Fibroblast of peridontal ligament (primary cell): ENCODE measurements at regions not wholly inside any gene's neighbourhood (a gene's known extent, or its start where the extent isn't known, plus 50 kb on each side); places are given as distances from the start of the nearest gene placed in this dataset.
"Not testable (repeated sequence)": the region's sequence is repeated elsewhere in the genome, so short reads cannot be mapped to it uniquely, and the experiment has no call there.

ENCODE experiments used
- DNase-seq: peaks from one replicate; pipeline ENCODE4 v3.0.0-alpha.2; 2010; ENCODE audit errors: extremely low read depth

GRCh38 chr22:26967282-26967681 is 309.9 kb downstream of the MIAT start:
- DNase-seq: no peak

- DNase-seq: no peak
Measured at GRCh38 chr22:26968859-26969523, 311.6 kb downstream of the MIAT start.

GRCh38 chr22:26970809-26971394 is 313.5 kb downstream of the MIAT start:
- no peak for DNase-seq

- no peak for DNase-seq
Measured at GRCh38 chr22:26972286-26972685, 314.9 kb downstream of the MIAT start.

- not testable (repeated sequence) for DNase-seq
Measured at GRCh38 chr22:26972915-26973314, 315.5 kb downstream of the MIAT start.

GRCh38 chr22:26974034-26974433 is 316.6 kb downstream of the MIAT start:
- DNase-seq: no peak

GRCh38 chr22:26974914-26975803 is 317.8 kb downstream of the MIAT start:
- DNase-seq: no peak

- DNase-seq: no peak
Measured at GRCh38 chr22:26975865-26976264, 318.5 kb downstream of the MIAT start.

- no peak for DNase-seq
Measured at GRCh38 chr22:26977741-26978376, 320.5 kb downstream of the MIAT start.

GRCh38 chr22:26979294-26979693 is 321.9 kb downstream of the MIAT start:
- no peak for DNase-seq

- DNase-seq: no peak
Measured at GRCh38 chr22:26981111-26981510, 323.7 kb downstream of the MIAT start.

- no peak for DNase-seq
Measured at GRCh38 chr22:26981541-26981940, 324.2 kb downstream of the MIAT start.

- DNase-seq: no peak
Measured at GRCh38 chr22:26983311-26983710, 325.9 kb downstream of the MIAT start.

GRCh38 chr22:26985206-26985605 is 327.8 kb downstream of the MIAT start:
- no peak for DNase-seq

GRCh38 chr22:26985931-26986782 is 328.8 kb downstream of the MIAT start:
- DNase-seq: no peak

GRCh38 chr22:26986884-26987283 is 329.5 kb downstream of the MIAT start:
- no peak for DNase-seq

- no peak for DNase-seq
Measured at GRCh38 chr22:26990503-26991189, 333.3 kb downstream of the MIAT start.

GRCh38 chr22:26992556-26992955 is 335.2 kb downstream of the MIAT start:
- DNase-seq: no peak

GRCh38 chr22:26993886-26994285 is 336.5 kb downstream of the MIAT start:
- DNase-seq: no peak

GRCh38 chr22:26994801-26995200 is 337.4 kb downstream of the MIAT start:
- DNase-seq: no peak

GRCh38 chr22:26995235-26995634 is 337.8 kb downstream of the MIAT start:
- DNase-seq: no peak
